AG10803 (cell line): ENCODE measurements at regions not wholly inside any gene's neighbourhood (a gene's known extent, or its start where the extent isn't known, plus 50 kb on each side); places are given as distances from the start of the nearest gene placed in this dataset.

ENCODE experiments used
- DNase-seq: peaks from one replicate; pipeline ENCODE4 v3.0.0; 2010; ENCODE audit warnings: low read depth
- H3K4me3 ChIP-seq: 2 replicates; pipeline ENCODE4 v1.5.1; 2011; ENCODE audit warnings: mild to moderate bottlenecking, low read length, control low read depth
- TF ChIP-seq, protein P1 (sequence below): conservative IDR thresholded peaks from 2 replicates; pipeline ENCODE4 v1.5.1; 2011; ENCODE audit warnings: mild to moderate bottlenecking, low read length, control low read depth, inconsistent platforms

DNA sequence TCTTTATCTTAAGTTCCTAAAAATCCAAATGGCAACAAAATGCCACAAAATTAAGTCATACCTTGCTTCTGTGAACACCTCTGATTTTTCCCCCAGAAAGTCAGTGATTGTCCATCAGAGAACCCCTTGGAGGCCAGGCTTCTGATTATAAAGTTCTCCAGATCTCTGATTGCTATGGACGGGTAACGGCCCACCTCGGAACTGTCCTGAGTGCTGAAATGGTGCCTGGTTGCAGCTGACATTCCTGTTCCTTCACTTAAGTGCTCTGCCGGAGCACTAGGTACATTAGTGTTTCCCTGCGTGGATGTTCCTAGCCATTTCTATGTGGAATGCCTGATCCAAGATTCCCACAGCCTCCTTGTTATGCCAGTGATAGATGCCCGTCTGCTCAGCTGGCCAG lies 85.0 kb downstream of the CHST1 start:
- TF ChIP-seq, protein P1, sequence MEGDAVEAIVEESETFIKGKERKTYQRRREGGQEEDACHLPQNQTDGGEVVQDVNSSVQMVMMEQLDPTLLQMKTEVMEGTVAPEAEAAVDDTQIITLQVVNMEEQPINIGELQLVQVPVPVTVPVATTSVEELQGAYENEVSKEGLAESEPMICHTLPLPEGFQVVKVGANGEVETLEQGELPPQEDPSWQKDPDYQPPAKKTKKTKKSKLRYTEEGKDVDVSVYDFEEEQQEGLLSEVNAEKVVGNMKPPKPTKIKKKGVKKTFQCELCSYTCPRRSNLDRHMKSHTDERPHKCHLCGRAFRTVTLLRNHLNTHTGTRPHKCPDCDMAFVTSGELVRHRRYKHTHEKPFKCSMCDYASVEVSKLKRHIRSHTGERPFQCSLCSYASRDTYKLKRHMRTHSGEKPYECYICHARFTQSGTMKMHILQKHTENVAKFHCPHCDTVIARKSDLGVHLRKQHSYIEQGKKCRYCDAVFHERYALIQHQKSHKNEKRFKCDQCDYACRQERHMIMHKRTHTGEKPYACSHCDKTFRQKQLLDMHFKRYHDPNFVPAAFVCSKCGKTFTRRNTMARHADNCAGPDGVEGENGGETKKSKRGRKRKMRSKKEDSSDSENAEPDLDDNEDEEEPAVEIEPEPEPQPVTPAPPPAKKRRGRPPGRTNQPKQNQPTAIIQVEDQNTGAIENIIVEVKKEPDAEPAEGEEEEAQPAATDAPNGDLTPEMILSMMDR = no peak
- peak; percentile 13 for DNase-seq
- no peak overlapping the region for H3K4me3 ChIP-seq

DNA sequence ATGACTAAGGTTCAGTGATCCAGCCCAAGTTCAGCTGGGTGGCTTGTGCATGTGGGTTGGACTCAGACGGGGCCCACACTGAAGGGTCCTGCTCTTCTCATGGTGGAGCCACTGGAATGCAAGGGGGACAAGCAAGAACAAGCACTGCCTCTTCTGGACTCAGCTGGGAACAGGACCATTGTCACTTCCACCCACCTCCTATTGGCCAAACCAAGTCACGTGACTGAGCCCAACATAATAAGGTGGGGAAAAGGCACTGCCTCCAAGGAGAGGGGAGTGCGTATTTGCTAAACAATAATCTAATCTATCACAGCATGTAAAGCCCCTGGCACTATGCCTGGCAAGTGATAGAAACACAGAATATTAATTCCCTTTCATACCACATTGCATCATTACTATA lies 87.1 kb downstream of the CHST1 start:
- TF ChIP-seq, protein P1 = no peak
- no peak for DNase-seq
- H3K4me3 ChIP-seq = no peak overlapping the region

DNA sequence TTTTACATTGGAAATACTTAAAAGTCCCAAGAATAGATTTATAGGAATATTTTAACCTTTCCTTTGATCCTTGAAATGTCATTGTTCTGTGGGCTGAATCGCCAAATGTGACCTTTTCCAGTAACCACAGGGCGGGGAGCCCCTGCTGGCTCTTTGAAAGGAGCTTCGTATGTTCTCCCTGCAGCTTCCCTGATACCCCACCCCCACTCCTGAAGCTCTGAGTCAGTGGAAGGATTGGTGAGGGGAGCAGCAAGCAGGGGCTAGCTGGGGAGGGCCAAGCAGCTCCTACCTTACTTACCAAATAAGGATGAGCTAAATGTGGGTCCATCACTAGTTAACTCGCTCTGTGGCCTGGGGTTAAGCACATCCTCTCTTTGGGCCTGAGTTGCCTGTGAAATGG lies 87.7 kb downstream of the CHST1 start:
- H3K4me3 ChIP-seq = no peak overlapping the region
- DNase-seq = no peak
- TF ChIP-seq, protein P1 = no peak

DNA sequence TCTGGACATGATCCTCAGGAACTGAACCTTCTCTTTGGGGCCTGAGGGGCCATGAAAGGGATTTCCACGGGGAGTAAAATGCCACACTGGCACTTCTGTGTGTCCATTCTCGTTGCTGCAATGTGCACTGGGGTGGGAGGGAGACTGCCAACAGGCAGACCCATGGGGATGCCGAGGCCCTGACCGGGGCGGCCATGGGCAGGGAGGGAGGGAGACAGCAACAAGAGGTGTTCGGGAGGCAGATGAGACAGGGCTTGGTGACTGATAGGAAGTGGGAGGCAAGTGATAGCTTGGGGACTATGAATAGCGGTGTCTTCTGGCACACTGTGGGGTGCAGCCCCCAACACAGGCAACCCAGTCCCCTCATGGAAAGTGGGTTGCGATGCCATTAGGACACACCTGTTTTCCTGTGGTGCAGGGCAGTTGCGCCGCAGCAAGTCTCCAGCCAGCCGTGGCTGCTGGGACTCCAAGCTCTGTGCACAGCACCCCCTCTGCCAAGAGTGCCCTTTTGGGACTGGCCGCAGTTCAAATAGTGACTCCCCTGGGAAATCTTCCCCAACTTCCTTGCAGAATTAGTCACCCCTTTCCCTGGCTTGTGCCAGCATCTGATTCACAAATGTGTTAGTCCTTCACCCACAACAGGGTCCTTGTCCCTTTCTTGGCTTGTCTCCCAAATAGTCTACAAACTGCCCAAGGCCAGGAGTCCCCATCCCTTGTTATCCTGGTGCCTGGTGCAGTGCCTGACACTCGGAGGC lies 88.8 kb downstream of the CHST1 start:
- no peak overlapping the region for H3K4me3 ChIP-seq
- no peak for DNase-seq
- TF ChIP-seq, protein P1 = no peak

DNA sequence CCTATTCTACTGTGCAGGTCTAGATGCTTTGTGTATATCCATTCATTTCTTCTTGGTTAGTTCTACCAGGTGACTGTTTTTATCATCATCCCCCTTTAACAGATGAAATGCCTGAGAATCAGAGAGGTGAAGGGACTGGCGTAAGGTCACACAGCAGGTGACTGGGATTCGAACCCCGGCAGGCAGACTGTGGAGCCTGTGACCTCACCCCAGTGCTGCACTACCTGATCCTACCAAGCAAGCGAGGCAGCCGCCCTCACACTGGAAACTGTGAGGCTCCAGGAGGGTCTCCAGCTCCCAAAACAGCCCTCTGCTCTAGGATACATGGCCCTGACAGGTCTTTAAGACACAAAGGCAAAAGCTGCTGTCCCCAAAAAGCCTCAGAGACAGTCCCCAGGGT lies 91.7 kb downstream of the CHST1 start:
- no peak overlapping the region for H3K4me3 ChIP-seq
- TF ChIP-seq, protein P1 = no peak
- no peak for DNase-seq

DNA sequence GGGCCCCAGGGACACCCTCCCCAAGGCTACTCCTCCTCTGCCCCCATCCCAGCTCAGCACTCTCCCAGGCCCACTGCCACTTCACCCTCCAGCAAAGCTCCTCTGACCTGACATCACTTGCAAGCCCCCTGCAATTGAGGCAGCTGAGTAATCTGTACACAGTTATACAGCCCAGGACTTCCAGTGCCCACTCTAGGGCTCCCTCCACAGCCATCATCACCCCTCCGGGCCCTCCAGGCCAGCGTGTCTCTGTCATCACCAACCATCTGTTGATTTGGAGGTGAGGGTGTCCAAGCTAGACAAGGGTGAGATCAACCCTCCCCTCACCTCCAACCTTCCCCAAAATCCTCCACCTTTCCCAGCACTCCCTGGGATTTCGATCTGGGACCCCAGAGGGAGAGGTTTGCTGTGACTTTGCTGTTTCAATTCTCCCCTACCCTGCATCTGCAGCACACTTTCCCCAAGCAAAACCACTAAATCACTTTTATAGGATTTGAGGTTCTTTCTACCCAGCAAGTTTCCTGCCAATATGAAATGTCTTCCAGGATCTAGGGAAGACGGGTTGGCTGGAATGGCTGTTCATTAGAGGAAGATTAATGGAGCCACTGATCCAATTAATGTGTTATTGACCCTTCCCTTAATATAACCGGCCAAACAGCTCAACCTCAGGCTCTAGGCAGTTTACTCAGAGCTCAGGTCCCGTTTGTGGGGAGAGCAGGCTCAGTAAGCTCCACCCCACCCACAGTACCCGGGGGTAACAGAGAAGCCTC lies 92.9 kb downstream of the CHST1 start:
- TF ChIP-seq, protein P1 = no peak
- no peak overlapping the region for H3K4me3 ChIP-seq
- no peak for DNase-seq

DNA sequence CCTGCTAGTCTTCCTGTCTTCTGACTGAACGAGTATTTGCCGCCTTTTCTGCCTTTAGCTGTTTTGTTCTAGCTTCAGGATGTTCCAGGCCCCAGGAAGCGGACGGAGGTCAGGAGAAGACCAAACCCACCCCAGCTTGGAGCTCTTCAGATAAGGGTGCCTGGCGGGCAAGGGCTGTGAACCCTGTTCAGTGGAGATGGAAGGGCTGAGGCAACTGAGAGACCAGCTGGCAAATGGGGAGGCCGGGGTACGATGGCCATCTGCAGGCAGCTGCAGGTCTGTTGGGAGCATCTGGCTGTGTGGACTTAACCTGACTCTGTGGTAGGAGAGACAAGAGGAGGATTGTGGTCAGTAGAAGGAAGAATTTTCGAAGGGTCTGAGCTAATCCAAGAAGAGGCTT lies 95.6 kb downstream of the CHST1 start:
- TF ChIP-seq, protein P1 = no peak
- no peak overlapping the region for H3K4me3 ChIP-seq
- no peak for DNase-seq
